GM10266 (cell line): ENCODE measurements at regions not wholly inside any gene's neighbourhood (a gene's known extent, or its start where the extent isn't known, plus 50 kb on each side); places are given as distances from the start of the nearest gene placed in this dataset.

ENCODE experiments used
- DNase-seq: peaks from one replicate; pipeline ENCODE4 v3.0.0; 2012; ENCODE audit errors: extremely low spot score
- TF ChIP-seq, protein P1 (sequence below): IDR thresholded peaks from 2 replicates; pipeline ENCODE4 v1.5.1; 2012; ENCODE audit warnings: mild to moderate bottlenecking, low read depth; ENCODE audit not compliant: control insufficient read depth, insufficient read depth; ENCODE audit errors: missing control alignments

DNA sequence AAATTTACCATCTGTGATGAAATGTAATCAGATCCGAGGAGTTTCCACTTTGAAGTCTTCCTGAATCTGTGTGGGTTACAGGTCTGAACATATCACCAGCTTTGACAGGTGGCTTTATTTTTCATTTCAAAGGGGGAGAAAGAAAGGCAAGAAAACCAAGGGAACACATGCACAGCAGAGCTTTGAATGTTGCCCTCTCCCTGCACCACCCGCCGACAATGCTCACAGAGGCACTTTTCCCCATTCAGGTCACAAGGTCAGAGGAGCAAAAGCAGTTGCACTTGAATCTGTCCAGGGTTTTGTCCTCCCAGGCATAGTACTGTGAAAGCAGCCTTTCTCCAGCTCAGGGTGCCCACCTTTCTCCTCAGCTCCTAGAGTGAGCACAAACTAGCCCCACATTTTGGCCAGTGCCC, 130.2 kb downstream of the OSR1 start:
- TF ChIP-seq, protein P1, sequence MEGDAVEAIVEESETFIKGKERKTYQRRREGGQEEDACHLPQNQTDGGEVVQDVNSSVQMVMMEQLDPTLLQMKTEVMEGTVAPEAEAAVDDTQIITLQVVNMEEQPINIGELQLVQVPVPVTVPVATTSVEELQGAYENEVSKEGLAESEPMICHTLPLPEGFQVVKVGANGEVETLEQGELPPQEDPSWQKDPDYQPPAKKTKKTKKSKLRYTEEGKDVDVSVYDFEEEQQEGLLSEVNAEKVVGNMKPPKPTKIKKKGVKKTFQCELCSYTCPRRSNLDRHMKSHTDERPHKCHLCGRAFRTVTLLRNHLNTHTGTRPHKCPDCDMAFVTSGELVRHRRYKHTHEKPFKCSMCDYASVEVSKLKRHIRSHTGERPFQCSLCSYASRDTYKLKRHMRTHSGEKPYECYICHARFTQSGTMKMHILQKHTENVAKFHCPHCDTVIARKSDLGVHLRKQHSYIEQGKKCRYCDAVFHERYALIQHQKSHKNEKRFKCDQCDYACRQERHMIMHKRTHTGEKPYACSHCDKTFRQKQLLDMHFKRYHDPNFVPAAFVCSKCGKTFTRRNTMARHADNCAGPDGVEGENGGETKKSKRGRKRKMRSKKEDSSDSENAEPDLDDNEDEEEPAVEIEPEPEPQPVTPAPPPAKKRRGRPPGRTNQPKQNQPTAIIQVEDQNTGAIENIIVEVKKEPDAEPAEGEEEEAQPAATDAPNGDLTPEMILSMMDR: no peak
- no peak for DNase-seq

DNA sequence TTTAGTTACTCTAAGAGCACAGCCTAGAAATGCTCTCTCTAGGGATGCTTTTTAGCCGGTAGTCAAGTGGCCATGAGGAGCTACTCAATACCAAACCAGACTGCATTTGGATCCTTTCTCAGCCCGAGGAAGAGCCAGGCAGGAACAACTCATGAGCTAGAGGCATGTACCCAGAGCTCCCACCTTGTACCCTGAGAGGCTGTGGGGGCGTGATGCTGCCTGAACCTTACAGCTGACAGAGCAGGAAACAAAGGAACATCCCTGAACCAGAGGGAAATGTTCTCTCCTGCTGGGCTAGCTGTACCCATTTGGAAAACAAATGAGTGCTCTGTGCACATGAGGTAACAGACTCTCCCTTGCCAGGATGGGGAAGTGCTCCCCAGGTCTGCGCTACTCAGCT, 131.6 kb downstream of the OSR1 start:
- TF ChIP-seq, protein P1: no peak
- DNase-seq: no peak

DNA sequence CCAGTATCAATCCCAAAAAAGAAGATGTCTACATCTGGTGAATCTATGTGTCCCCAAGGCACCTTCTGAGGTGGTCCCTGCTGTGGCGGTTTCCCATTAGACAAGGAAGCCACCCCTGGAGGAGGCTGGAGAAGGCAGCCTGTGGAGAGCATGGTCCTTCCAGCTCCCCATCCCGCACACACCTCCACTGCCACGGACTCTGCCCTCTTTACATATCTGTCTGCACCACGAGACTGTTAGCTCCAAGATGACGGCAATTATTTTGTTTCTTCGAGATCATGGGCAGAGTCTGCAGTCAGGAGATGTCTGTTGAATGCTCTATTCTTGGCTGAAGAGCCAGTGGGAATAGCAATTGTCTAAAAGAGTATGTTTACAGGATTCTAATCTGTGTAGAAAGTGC, 132.0 kb downstream of the OSR1 start:
- DNase-seq: no peak
- TF ChIP-seq, protein P1: no peak

DNA sequence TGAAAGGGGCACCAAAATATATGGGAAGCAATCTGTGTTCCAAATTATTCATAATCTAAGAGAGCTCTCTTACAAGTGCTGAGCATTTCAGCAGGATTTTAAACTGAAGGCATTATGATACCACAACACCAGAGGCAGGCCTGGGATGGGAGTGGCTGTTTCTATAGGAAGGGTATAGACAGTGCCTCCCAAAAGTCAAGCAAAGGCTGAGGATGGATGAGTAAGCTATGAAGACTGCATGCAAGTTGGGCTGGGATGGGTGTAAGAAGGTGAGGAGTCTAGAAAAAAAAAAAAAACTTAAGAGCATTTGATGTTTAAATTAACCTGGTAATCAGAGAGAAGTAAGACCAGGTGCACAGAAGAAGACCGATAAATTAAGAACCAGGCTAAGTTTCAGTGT, 132.5 kb downstream of the OSR1 start:
- TF ChIP-seq, protein P1: no peak
- no peak for DNase-seq

DNA sequence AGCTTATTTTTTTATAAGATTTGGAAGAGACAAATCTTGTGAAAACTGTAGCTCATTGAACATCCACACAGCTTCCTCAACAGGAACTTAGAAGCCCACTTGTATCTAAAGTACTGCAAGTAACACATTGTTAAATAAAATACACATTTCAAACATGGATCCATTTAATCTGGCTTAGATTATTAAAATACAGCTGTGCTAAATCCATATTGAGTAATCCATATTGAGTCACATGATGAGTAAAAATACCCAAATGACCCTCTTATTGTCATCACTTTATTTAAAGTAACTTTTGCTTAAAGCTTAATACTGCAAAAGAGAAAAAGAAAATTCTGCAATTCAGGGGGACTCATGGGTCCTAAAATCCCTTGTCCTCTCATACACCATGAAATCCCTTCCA, 133.3 kb downstream of the OSR1 start:
- TF ChIP-seq, protein P1: no peak
- DNase-seq: no peak

DNA sequence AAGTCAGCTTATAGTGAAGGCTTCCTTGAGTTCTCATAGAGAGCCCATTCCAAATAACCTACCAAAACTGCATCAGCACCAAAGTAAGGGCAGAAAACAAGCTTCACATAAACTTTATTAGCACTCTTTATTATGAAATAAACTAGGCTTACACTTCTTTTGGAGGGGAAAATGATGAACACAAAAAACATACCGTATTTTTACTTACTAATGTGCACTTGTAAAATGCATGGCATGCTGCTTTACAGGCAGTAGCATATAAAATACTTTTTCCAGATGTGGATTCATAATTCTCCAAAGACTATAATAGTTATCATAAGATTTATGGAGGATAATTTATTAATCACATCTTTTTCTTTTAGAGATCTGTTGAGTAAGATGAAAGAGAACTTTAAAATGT, 133.9 kb downstream of the OSR1 start:
- no peak for DNase-seq
- TF ChIP-seq, protein P1: no peak

DNA sequence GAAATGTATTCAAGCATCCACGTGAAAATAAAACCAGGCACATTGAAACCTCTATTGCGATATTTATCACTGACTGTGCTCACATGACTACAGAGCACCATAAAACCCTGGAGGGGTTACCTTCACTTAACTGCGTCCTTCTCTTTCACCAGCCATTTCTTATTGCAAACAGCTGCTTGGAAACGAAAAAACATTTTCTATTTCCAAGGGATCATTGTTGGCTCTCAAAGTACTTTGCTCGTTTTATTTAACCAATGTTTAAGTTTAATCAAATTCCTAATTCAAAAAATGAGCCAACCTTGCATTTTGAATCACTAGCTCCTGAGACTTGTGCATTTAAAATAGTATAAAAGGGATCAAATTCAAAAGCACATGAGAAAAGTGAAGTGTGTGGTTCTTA, 134.4 kb downstream of the OSR1 start:
- TF ChIP-seq, protein P1: no peak
- DNase-seq: no peak
